GM18909 (cell line): ENCODE measurements at regions not wholly inside any gene's neighbourhood (a gene's known extent, or its start where the extent isn't known, plus 50 kb on each side); places are given as distances from the start of the nearest gene placed in this dataset.

Experiments used
- ATAC-seq: cut with Tn5 transposase; IDR thresholded peaks from one replicate; pipeline ENCODE4 v1.9.1; 2021; ENCODE audit warnings: mild to moderate bottlenecking; ENCODE audit not compliant: unreplicated experiment, poor library complexity

DNA sequence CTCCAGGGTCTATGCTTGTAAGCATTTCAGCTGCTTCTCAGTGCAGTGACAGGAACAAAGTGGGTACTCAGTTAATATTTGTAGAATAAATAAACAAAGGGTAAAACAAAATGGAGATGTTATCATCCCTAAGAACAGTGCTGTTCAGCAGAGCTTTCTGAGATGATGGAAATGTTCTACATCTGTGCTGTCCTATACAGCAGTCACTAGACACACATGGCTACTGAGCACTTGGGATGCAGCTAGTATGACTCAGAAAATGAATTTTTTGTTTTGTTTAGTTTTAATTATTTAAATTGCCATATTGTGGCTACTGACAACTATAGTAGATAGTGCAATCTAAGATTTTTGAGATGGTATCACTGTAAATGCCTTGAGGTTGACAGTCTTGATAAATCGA is 283.8 kb upstream of the ADAMTS9 start:
- ATAC-seq = no peak

DNA sequence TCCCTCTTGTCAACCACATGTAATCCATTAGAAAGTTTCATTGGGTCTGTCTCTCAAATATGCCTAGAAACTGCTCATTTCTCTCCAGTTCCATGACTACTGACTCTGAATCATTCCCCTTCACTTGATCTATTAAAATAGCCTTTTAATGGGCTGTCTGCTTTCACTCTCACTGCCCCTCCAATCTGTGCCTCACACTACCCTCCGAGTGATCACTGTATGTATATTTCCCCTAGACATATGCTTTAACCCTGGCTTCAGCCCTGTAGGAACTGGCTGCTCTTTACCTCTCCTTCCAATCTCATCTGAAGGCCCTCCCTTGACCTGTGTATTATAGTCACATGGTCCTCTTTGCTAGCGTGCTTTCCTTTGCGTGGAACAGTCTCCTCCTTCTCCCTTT is 282.8 kb upstream of the ADAMTS9 start:
- no peak for ATAC-seq

DNA sequence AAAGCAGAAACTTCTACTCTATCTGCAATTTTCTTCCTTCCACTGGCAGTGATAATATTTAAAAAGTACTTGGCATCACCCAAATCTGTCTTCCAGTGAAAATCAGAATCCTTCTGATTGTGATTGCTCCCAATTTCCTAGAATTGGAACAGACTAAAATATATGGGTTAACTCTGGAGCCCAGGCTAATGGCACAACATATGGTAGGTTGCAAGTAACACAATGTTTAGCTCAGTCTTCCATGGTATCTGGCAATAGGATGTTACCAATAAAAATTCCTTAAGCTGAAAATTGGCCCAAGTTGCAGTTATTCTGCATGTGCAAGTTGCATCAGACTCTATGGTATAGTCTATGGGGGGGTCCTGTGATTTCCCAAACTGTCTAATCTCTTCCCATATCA is 273.5 kb upstream of the ADAMTS9 start:
- no peak for ATAC-seq

DNA sequence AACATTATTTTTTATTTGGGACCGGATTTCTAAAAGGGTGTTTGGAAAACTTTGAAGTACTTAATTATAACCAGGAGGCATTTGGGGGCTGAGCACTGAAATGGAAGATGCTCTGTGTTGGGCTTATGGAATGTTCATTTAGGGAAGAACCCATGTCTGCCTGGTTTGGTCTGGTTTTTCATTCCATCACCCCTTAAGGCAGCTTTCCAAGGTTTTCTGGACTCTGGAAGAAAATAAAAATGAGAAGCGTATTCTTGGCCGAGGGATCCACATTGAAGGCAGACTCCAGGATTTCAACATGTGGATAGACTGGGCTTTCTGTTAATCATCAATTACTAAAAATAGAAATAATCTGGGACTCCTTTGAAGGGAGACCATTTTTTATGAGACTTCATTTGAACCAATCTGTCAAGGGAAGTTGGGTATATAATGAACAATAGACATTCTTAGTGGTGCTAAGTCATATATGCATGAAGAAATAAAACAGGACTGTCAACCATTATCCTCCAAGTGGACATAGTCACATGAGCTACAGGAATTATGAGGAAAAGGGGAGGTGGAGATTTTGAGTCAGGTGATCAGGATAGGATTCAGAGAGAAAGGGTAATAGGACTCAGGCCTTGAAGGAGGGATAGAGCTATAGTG is 270.5 kb upstream of the ADAMTS9 start:
- no peak for ATAC-seq

- no peak for ATAC-seq
Measured at GRCh38 chr3:64957408-64958198, 269.8 kb upstream of the ADAMTS9 start.

GRCh38 chr3:64956711-64957325 is 269.0 kb upstream of the ADAMTS9 start:
- no peak for ATAC-seq

DNA sequence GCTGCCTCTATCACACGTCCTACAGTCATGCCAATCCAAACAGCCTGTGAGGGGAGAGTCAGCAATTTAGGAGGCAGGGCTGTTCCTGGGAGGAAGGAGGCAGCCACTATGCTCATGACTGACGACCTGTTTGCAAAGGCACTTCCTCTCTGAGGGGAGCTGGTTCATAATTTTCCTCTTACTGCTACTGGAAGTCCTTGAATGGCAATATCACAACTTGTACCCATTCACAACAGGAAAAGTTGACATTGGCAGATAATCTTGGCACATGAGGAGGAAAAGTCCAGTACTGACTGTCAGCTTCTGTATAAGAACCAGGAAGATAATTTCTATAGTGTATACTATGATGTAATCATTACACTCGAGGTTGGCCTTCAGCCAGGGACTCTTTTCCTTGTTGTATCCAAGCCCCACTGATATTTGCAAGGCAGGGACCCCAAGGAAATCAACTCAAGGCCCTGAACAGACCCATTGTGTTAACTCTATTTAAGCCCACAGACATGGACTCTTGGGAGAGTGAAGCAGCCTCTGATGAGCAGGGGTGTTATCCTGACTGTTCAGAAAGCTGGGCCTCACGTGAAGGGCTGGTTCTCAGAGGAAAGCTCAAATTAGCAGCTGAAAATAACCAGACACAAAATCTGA is 267.3 kb upstream of the ADAMTS9 start:
- ATAC-seq = no peak

DNA sequence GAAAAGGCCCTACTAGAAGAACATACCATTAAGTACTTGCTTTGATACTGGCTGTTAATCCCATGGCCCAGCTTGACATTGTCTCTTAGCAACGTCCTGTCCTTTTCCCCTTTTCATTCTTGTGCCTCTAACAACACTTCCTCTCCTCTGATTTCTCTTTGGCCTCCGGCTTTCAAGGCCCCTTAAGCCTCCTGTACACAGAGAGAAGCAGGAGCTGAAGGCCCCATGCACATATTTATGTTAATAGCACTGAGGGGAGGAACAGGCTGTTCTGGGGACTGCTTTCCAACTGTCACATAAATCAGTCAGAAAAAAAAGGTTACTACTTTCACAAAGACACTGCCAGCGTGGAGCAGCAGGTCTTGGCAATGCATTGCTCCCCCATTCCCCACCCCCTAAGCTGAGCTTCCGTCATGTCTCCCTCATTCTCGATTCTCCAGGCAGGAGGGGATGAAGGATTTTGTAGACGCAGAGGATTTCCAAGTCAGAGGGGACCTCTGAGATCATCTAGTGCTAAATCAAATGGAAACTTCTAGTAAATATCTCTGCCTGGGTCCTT is 257.4 kb upstream of the ADAMTS9 start:
- no peak for ATAC-seq

DNA sequence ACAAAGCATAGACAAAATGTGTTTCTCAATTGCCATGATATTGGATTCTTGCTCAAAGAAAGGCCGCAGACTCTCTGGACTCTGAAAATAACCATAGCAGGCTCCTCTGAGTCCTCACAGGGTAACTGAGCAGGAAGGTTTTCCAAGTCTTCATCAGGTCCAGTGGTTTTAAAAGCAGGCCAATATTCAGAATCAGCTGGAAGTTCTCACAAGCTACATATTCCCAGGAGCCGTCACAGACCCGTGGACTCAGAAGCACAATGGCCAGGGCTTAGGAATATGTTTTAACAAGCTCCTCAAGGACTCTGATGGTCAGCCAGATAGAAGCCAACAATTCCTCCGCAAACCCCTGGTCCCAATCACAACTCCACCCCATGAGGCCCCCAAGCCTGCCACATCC is 256.1 kb upstream of the ADAMTS9 start:
- no peak for ATAC-seq

DNA sequence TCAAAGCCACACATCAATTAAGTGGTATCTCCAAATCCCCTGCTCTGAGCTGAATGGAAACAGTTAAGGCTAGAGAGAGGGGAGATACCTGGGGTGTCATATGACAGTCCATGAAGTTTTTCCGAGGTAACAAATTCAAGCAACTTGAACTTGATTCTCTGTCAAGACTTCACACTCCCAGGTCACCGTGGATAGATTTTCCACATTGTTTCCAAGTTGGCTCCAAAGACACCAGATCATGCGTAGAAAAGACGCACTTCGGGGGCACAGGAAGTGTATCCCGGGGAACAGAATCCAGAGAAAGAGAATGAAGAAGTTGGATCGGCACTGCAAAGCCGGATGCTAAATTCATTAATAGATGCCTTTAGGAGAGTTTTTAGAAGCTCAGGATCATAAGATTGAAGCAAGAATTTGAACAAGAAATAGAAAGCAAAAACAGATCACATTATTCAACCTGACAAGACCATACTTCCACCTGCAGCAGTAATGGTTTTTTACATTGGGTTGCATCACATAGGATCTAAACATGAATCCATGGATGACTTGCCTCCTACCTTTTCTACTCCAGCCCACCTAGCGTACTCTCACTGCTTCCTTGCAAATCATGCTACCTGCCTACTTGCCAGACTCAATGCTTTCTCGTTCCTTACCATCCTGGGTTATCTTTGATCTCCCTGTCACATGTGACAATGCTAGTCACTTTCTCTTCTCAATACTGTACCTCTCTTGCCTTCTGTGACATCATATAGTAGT is 253.0 kb upstream of the ADAMTS9 start:
- no peak for ATAC-seq

DNA sequence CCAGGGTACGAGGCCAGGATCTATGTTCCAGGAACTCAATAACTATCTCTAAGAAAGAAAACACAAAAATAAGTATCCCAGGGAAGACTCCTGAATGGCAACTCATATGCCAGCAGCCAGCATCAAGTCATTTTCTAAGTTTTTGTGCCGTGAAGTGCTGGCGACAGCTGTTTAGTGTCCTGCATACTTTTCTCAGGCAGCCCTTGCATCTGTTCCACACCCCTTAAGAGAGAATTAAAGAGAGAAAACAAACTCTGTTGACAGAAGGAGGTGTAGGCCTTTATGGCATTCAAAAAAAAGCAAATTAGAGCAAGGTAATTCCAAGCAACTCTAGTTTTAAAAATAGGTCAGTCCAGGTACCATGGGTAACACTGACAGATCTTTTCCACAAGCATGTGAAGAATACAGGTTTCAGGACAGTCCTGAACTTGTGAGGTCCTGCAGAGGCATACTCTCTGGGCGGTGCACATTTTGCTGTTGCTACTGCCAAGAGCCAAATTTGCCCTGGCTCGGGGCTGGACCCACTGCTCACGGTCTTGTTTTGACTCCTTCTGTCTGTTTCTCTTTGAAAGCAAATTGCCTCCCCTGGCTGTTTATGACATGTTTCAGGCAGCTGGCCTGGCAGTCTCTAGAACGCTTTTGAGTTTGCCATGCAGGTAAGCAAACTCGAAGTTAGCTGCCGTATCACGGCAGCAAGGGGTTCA is 252.1 kb upstream of the ADAMTS9 start:
- ATAC-seq = no peak

- ATAC-seq = no peak
Measured at GRCh38 chr3:64939309-64939708, 251.5 kb upstream of the ADAMTS9 start.

DNA sequence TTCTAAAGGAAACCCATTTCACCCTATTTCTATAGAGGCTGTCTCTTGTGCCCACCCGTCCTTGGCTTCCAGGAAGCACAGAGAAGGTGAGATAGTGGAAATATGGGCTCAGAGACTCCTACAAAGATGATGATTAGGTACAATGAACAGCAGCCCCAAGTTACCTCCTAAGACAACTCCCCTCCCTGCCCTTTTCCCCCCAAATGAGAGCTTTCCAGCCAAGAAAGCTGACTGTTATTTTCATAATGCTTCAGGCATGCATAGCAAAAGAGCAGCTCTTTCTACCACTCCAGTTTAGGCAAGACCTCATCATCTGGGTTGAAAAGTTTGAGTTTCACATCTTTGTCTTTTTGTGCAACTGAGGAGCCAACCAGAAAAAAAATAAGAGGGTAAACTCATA is 248.8 kb upstream of the ADAMTS9 start:
- no peak for ATAC-seq

- no peak for ATAC-seq
Measured at GRCh38 chr3:64935971-64936370, 248.2 kb upstream of the ADAMTS9 start.

DNA sequence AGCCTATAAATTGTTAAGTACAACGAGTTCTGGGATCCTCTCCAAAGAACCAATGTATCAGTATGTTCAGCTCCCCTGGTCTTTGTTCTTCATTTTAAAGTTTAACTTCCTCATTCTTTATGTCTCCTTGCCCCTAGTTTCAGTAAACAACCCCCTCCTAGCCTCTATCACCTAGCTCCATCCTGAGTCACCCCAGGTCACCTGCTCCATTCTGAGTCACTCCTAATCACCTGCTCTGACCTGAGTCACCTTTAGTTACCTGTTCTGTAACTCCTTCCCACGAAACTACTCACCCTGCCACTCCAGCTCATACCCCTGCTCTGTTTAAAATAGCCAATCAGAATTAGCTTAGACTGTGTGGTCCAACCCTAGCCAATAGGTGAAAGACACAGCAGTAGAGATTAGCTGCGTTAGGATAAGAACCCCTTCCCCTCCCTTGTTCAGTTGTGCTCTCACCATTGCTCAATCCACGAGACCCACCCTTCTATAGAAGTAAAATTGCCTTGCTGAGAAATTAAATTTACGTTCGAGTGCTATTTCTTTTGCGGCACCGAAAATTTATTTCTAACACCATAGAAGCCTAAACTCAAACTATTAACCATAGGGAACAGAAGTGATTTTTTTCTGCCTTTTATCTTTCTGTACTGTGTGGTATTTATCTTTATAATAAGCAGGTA is 245.0 kb upstream of the ADAMTS9 start:
- no peak for ATAC-seq

DNA sequence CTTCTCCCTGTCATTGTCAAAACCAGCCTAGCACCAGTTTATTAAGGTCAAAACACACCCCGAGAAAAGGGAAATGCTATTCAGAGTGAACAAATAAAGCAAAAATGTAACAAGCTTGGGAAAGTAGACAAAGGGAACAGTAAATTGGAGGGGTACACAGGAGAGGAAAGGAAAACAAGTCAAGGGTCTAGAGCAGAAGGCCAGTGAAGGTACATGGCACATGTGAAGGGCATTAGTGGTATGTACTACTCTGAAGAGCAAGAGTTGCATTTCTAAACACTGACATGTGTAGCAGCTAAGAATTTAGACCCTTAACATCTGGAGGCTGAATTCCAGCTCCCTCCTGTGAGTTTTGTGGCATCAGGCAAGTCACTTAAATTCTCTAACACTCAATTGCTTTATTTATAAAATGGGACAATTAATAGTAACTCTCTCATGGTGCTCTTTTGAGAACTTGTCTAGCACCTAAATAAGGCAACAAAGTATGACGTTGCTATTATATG is 244.3 kb upstream of the ADAMTS9 start:
- ATAC-seq = no peak

DNA sequence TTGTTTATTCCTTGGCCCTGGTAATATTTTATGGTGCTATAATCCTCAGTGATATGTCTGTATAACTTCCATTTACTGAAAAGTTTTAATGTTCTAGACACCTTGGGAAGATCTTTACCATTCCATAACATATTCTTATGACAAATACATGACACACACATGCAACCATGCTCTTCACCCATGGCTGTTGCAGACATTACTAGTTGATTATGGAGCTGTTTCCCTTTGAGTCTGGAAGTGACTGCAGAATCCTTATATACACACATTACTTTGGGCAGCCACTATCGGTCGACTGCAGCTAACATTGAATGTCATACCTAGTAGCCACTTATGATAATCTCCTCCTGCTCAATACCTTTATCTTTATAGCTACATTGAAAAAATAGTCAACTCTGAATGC is 243.1 kb upstream of the ADAMTS9 start:
- ATAC-seq = no peak

GRCh38 chr3:64928683-64929082 is 240.9 kb upstream of the ADAMTS9 start:
- ATAC-seq = no peak

DNA sequence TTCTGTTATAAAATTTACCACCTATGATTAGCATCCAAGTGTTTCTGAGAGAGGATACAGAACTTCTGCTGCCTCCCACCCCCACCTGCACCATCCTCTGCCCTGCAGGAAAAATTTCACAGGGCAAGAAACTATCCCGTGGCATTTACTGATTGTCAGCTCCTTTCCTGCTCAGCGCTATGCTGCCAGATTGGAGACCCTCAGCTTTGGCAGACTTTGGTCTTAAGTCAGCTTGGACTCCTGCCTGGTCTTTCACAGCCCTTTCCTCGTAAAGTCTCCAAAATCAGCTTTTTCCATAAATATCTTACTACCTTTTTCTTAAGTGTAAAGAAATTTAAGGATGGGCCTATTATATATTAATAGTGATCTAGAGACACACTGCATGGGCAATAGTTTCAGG is 239.9 kb upstream of the ADAMTS9 start:
- no peak for ATAC-seq
